ENCODE measurements at regions not wholly inside any gene's neighbourhood (a gene's known extent, or its start where the extent isn't known, plus 50 kb on each side); places are given as distances from the start of the nearest gene placed in this dataset.

DNA sequence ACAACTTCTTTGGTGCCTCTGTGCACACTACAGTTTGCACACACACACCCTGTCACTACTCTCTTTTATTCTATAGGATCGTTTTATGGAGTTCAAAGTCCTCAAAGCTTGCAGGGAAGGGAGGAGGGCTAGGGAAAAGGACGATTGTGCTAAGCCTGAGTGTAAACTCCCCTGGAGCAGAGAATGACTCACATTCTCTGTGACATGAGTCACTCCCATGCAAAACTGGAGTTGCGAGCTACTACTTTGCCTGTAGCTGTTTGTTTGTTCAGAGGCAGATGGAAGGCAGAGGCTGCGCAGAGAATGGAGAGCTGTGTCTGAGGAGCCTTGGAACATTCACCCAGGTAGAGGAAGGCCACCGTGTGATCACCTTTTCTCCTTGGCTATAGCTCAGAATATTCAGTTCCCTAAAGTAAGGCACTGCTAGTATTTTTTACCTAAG is 80.5 kb upstream of the MBNL2 start:
- no peak for DNase-seq (ENCODE audit: low read depth)
- H3K4me3 ChIP-seq (ENCODE audit: low read depth, low read length), result no peak overlapping the region
- H3K36me3 ChIP-seq (ENCODE audit: control insufficient read depth, insufficient read depth, low read length), result no peaks in the 10 kb centered on the region
- H3K27me3 ChIP-seq (ENCODE audit: control insufficient read depth, insufficient read depth, low read length), result peaks cover 3% of the 10 kb centered on the region
- ChIA-PET POLR2A (interaction anchor here (0.6 to 0.7 kb wide), 2 partner anchors 83 to 864 kb away, joined by 4 to 6 read pairs; no protein-coding TSS in a partner anchor), CTCF (interaction anchor here (1.0 to 2.6 kb wide), 3 partner anchors 11 to 32 kb away, joined by 3 to 15 read pairs (median 7); no protein-coding TSS in a partner anchor)
- TF ChIP-seq, protein P1, sequence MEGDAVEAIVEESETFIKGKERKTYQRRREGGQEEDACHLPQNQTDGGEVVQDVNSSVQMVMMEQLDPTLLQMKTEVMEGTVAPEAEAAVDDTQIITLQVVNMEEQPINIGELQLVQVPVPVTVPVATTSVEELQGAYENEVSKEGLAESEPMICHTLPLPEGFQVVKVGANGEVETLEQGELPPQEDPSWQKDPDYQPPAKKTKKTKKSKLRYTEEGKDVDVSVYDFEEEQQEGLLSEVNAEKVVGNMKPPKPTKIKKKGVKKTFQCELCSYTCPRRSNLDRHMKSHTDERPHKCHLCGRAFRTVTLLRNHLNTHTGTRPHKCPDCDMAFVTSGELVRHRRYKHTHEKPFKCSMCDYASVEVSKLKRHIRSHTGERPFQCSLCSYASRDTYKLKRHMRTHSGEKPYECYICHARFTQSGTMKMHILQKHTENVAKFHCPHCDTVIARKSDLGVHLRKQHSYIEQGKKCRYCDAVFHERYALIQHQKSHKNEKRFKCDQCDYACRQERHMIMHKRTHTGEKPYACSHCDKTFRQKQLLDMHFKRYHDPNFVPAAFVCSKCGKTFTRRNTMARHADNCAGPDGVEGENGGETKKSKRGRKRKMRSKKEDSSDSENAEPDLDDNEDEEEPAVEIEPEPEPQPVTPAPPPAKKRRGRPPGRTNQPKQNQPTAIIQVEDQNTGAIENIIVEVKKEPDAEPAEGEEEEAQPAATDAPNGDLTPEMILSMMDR (IDR thresholded peaks at IDR 0.05; ENCODE audit: insufficient read depth, low read depth, low read length), result no peak

DNA sequence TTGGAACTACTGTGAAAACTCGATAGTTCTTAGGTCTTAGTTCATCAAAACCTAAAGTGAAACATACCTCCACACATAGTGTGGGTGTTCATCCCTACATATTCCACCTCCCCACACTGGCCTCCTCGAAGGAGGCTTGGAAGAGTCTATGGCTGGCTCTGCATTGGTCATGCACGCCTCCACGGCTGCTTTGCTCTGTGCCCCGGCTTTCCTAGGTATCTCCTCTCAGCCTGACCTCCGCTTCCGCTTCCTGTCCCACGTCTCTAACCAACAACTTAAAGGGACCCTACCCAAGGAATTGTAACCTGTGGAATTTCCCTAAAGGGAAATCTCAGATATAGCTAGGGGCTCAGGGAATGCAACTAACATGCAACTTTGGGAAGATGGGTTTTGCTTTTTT is 79.7 kb upstream of the MBNL2 start:
- TF ChIP-seq, protein P1 (IDR thresholded peaks at IDR 0.05; ENCODE audit: insufficient read depth, low read depth, low read length), result no peak
- H3K4me3 ChIP-seq (ENCODE audit: low read depth, low read length), result no peak overlapping the region
- ChIA-PET POLR2A (no interaction called here), CTCF (interaction anchor here (0.8 to 1.1 kb wide), 3 partner anchors 32 to 217 kb away, joined by 3 to 4 read pairs (median 3); no protein-coding TSS in a partner anchor)
- DNase-seq (ENCODE audit: low read depth), result no peak
- peaks cover 4% of the 10 kb centered on the region for H3K27me3 ChIP-seq (ENCODE audit: control insufficient read depth, insufficient read depth, low read length)
- no peaks in the 10 kb centered on the region for H3K36me3 ChIP-seq (ENCODE audit: control insufficient read depth, insufficient read depth, low read length)

DNA sequence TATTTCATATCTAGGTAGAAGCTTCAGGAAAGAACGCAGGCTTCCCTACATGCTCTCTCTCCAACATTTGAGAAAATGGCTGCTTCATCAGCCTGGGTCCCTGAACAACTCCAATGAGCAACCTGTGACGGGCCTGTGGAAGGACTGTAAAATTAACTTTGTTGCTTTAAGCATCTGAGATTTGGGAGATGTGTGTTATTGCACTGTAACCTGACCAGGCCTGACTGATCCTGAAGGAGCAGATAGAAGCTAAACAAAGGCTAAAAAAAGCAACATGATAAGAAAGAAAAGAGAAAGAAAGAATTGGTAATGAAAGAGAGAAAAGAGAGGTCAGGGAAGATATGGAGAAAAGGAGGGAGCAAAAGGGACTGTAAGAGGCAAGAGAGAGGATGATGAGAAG is 77.1 kb upstream of the MBNL2 start:
- ChIA-PET POLR2A (no interaction called here), CTCF (no interaction called here)

DNA sequence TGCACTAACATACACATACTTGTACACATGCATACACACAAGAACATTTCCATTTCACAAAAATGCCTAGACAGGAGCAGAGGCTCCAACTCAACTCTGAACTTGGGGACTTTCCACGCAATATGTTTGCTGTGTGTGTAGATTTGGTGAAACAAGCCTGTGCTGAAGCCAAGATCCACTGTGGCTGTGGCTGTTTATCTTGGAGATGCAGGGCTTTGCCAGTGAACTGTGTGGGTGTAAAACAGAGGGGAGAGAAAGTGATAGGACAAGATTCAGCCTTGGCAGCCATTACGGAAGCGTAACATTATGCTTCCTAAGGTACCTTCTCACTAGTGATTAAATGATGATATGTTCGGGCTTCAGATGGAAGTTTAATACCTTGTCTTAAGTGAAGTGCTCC is 73.2 kb upstream of the MBNL2 start:
- POLR2A ChIA-PET, result no interaction called here
- CTCF ChIA-PET, result no interaction called here
- Histone ChIP-seq H3K4me3 (ENCODE audit: low read depth, low read length) (no peak overlapping the region), H3K36me3 (ENCODE audit: control insufficient read depth, insufficient read depth, low read length) (no peaks in the 10 kb centered on the region), H3K27me3 (ENCODE audit: control insufficient read depth, insufficient read depth, low read length) (peaks cover 10% of the 10 kb centered on the region)
- TF ChIP-seq, protein P1 (IDR thresholded peaks at IDR 0.05; ENCODE audit: insufficient read depth, low read depth, low read length), result no peak
- DNase-seq (ENCODE audit: low read depth), result no peak

More for the DNA sequence above, 77.1 kb upstream of the MBNL2 start:
- DNase-seq (ENCODE audit: low read depth), result no peak
- TF ChIP-seq, protein P1 (IDR thresholded peaks at IDR 0.05; ENCODE audit: insufficient read depth, low read depth, low read length), result no peak
- Histone ChIP-seq H3K4me3 (ENCODE audit: low read depth, low read length) (no peak overlapping the region), H3K27me3 (ENCODE audit: control insufficient read depth, insufficient read depth, low read length) (peaks cover 8% of the 10 kb centered on the region), H3K36me3 (ENCODE audit: control insufficient read depth, insufficient read depth, low read length) (no peaks in the 10 kb centered on the region)

DNA sequence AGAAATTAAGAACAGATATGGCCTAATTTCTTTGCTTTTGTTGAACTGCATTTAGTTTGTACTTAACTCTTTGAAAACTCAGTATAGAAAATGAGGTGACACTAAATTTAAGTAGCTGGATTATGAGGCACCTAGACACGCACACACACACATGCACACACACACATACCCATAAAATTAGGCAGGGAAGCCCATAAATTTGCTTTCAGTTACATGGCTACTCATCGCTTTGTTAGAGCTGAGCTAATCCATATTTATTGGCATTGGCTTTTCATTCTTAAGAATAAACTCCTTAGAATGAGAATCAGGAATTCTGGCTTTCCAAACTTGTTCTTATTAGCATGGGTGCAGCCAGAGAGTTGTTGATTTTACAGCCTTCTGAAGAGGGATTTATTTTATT is 61.7 kb upstream of the MBNL2 start:
- no peaks in the 10 kb centered on the region for H3K36me3 ChIP-seq (ENCODE audit: control insufficient read depth, insufficient read depth, low read length)
- no peak overlapping the region for H3K4me3 ChIP-seq (ENCODE audit: low read depth, low read length)
- ChIA-PET CTCF (no interaction called here), POLR2A (no interaction called here)
- no peaks in the 10 kb centered on the region; the same call in 1 of the 2 replicates for H3K27me3 ChIP-seq (ENCODE audit: control insufficient read depth, insufficient read depth, low read length)
- DNase-seq (ENCODE audit: low read depth), result no peak
- TF ChIP-seq, protein P1 (IDR thresholded peaks at IDR 0.05; ENCODE audit: insufficient read depth, low read depth, low read length), result no peak
